ENCODE measurements at regions not wholly inside any gene's neighbourhood (a gene's known extent, or its start where the extent isn't known, plus 50 kb on each side); places are given as distances from the start of the nearest gene placed in this dataset.

- no peaks in the 10 kb centered on the region for H3K79me2 ChIP-seq (ENCODE audit: control insufficient read depth, insufficient read depth, low read length)
- in situ Hi-C loops (cut with MboI) (loop anchor here (10.0 kb wide), 1 partner anchor 2001 kb away; no protein-coding TSS in a partner anchor), intact Hi-C loops (cut with micrococcal nuclease) (no loop called here)
- no peak overlapping the region for H3K4me2 ChIP-seq (ENCODE audit: insufficient read depth, low read length)
- no peak for ATAC-seq
- H4K20me1 ChIP-seq (replicated peaks; ENCODE audit: control insufficient read depth, insufficient read depth, low read length), result no peaks in the 10 kb centered on the region
- TF ChIP-seq CTCFL (IDR thresholded peaks at IDR 0.05; ENCODE audit: borderline replicate concordance, insufficient read depth, low read depth, low read length, poor library complexity, severe bottlenecking) (no peak), ZNF140 (CRISPR knock-in tag; IDR thresholded peaks at IDR 0.05) (no peak), NCOA1 (IDR thresholded peaks at IDR 0.05; ENCODE audit: low read depth) (no peak), E2F6 (IDR thresholded peaks at IDR 0.05; ENCODE audit: borderline replicate concordance in 1 of 2, extremely low read depth in 1 of 2, insufficient read depth in 1 of 2, insufficient read length in 1 of 2, low read depth in 1 of 2, low read length in 1 of 2, poor library complexity in 1 of 2, severe bottlenecking in 1 of 2) (no peak), EZH2 (IDR thresholded peaks at IDR 0.05; ENCODE audit: borderline replicate concordance, low read depth, low read length) (no peak), ELF1 (tag; IDR thresholded peaks at IDR 0.05) (no peak), ZFP1 (CRISPR knock-in tag; IDR thresholded peaks at IDR 0.05) (no peak), SPI1 (IDR thresholded peaks at IDR 0.05; ENCODE audit: borderline replicate concordance, low read depth, low read length) (no peak), PML (IDR thresholded peaks at IDR 0.05; ENCODE audit: low read length) (no peak), MTA1 (IDR thresholded peaks at IDR 0.05; ENCODE audit: borderline replicate concordance) (no peak), ZNF212 (CRISPR knock-in tag; IDR thresholded peaks at IDR 0.05) (no peak)
- POLR2A ChIA-PET, result interaction anchor here (0.7 kb wide), 1 partner anchor 1810 kb away, joined by 3 read pairs; no protein-coding TSS in a partner anchor
- no peaks in the 10 kb centered on the region for H3K9me3 ChIP-seq (replicated peaks; ENCODE audit: control insufficient read depth, insufficient read depth, low read depth, low read length)
- H3K9me1 ChIP-seq (ENCODE audit: control insufficient read depth, insufficient read depth, low read length), result no peaks in the 10 kb centered on the region
- no peaks in the 10 kb centered on the region for H3K36me3 ChIP-seq (ENCODE audit: control insufficient read depth, insufficient read depth, low read length)
- no peak overlapping the region for H3K4me3 ChIP-seq
- no peak overlapping the region for H2AFZ ChIP-seq (ENCODE audit: low read depth, low read length)
- H3K27me3 ChIP-seq (ENCODE audit: control insufficient read depth in 2 of 2, insufficient read depth in 2 of 2, low read length in 2 of 2), result no peaks in the 10 kb centered on the region
- no TSS peak for BruUV-seq (replicated peaks)
- H3K9ac ChIP-seq (ENCODE audit: insufficient read depth in 1 of 2, low read depth in 2 of 2, low read length in 2 of 2), result no peak overlapping the region
- DNase-seq (ENCODE audit: extremely low read depth in 1 of 4, low spot score in 3 of 4), result no peak
- H3K27ac ChIP-seq (ENCODE audit: extremely low read depth, low read depth, low read length), result no peak overlapping the region
- no peak for FAIRE-seq
- CTCF ChIA-PET (ENCODE audit: low intra/inter-chr PET ratio), result no interaction called here
- no peaks in the 10 kb centered on the region for H3K4me1 ChIP-seq (replicated peaks in 1 of 2; ENCODE audit: control insufficient read depth in 2 of 2, insufficient read depth in 2 of 2, low read length in 2 of 2)
Measured at GRCh38 chr5:155134130-155134529, 120.6 kb downstream of the KIF4B start.
